T-helper 2 cell treated with Interferon-gamma antibody and Interleukin-4, amounts not matched to agents 5 μg/mL and 100 μg/mL, for 36 hours (primary cell): ENCODE measurements at regions not wholly inside any gene's neighbourhood (a gene's known extent, or its start where the extent isn't known, plus 50 kb on each side); places are given as distances from the start of the nearest gene placed in this dataset.

Experiments
- DNase-seq: peaks from one replicate; pipeline ENCODE4 v3.0.0; 2021; ENCODE audit warnings: low spot score
- H3K27ac Mint-ChIP-seq: one replicate; pipeline ENCODE4 v1.8.0; 2021; ENCODE audit warnings: mild to moderate bottlenecking, mixed read lengths
- H3K27me3 Mint-ChIP-seq: one replicate; pipeline ENCODE4 v1.8.0; 2021; ENCODE audit warnings: low read depth, mixed read lengths
- H3K36me3 Mint-ChIP-seq: one replicate; pipeline ENCODE4 v1.8.0; 2021; ENCODE audit warnings: low read depth, mixed read lengths
- H3K4me1 Mint-ChIP-seq: one replicate; pipeline ENCODE4 v1.8.0; 2021; ENCODE audit warnings: low read depth, mixed read lengths
- H3K4me3 Mint-ChIP-seq: one replicate; pipeline ENCODE4 v1.8.0; 2022; ENCODE audit warnings: mild to moderate bottlenecking, moderate library complexity, mixed read lengths
- H3K9me3 Mint-ChIP-seq: one replicate; pipeline ENCODE4 v1.8.0; 2021; ENCODE audit warnings: mixed read lengths

DNA sequence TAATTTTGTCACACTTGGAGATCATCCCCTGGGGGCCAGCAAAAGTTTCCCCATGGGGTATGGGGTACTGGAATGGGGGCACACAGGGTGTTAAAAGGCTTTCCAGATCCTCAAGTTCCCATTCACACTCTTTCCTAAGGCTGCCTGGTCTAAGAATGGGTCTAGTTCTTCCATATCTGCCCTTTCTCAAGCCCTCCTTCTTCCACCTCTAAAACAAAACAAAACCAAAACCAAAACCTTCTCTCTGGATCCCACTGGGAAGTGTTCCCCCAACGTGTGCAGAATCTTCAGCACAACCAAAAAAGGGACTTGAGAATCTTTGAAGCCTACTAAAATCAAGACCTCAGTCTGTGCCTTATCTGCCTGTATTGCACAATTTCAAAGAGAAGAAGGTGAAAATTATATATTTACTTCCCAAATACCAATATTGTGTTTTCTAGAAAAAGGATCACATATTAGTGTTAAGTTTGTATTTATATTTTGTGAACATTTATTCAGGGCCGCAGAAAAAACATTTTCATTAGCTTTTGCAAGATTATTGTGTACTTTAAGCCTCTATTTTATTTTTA is 207.2 kb upstream of the TCF4 start:
- H3K36me3 Mint-ChIP-seq: no peaks in the 10 kb centered on the region
- no peak overlapping the region for H3K4me3 Mint-ChIP-seq
- no peaks in the 10 kb centered on the region for H3K4me1 Mint-ChIP-seq
- H3K27ac Mint-ChIP-seq: no peak overlapping the region
- no peak for DNase-seq
- H3K9me3 Mint-ChIP-seq: no peaks in the 10 kb centered on the region
- H3K27me3 Mint-ChIP-seq: no peaks in the 10 kb centered on the region

DNA sequence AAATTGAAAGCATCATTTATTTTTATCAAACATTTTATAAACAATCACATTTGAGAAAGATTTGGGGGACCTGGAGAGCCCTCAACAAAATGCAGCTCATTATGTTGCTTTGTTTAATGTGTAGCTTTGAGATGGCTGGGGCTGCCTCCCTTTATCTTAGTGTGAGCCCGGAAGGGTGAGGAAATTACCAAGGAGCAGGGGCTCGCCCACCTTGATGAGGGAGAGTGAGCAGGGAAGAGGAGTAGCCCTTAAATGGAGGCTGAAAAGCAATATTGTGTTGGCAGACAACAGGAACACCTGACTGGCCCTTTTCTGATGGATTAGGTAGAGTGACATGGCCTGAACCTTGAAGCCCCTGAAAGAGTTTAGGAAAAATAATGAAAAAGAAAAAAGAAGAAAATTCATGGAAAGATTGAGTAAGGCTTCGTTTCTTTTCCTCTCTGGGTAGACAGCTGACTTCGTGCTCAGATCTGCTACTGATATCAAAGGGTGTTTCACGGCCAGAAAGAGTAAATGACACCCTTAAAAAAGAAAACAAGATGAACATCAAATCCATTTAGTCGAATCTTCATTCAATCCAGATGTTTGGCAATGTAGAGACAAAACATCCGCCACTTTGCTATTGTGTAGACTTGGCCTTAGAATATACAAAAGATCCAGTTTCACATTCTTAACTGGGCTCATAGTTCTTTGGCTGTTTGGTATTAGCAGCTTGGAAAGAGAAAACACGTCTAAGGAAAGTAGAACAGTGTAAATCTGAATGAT is 206.5 kb upstream of the TCF4 start:
- no peaks in the 10 kb centered on the region for H3K27me3 Mint-ChIP-seq
- no peak overlapping the region for H3K4me3 Mint-ChIP-seq
- no peaks in the 10 kb centered on the region for H3K4me1 Mint-ChIP-seq
- H3K36me3 Mint-ChIP-seq: no peaks in the 10 kb centered on the region
- H3K27ac Mint-ChIP-seq: no peak overlapping the region
- DNase-seq: no peak
- H3K9me3 Mint-ChIP-seq: no peaks in the 10 kb centered on the region

GRCh38 chr18:55790296-55790695 is 202.3 kb upstream of the TCF4 start:
- no peak for DNase-seq
- Mint-ChIP-seq H3K4me3 (no peak overlapping the region), H3K27me3 (no peaks in the 10 kb centered on the region)

GRCh38 chr18:55787536-55788073 is 199.6 kb upstream of the TCF4 start:
- no peak for DNase-seq

More at GRCh38 chr18:55790296-55790695, 202.3 kb upstream of the TCF4 start:
- no peak overlapping the region for H3K27ac Mint-ChIP-seq
- H3K36me3 Mint-ChIP-seq: no peaks in the 10 kb centered on the region
- peaks cover 4% of the 10 kb centered on the region for H3K9me3 Mint-ChIP-seq
- peaks cover 4% of the 10 kb centered on the region for H3K4me1 Mint-ChIP-seq

DNA sequence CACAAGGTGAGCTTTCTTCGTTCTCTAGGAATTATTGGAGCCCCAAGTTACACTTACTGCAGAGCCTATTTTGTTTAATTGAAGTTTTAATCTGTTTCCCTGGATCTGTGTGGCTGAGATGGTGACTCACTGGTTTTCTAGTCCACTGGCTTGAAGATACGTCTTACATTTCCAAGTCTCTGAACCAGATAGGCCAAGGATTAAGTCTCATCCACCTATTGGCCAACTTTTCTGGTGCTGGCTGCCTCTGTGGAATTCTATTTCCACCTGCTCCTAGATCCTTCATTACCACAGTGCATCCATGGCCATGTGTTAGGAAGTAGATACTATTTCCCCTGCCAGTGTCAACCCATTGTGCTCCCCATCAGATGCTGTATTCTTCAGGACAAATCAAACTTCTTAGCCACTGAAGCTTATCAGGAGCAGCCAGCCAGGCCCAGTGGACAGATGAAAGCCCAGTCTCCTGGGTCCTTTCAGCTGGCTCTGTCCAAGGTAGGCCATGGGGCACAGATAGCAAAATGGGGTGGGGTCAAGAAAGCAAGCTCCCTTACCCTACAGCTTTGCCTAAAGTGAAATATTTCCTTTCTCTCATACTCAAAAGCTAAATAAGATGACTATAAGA is 198.8 kb upstream of the TCF4 start:
- peaks cover 4% of the 10 kb centered on the region for H3K9me3 Mint-ChIP-seq
- H3K4me1 Mint-ChIP-seq: peaks cover 4% of the 10 kb centered on the region
- peaks cover 5% of the 10 kb centered on the region for H3K27me3 Mint-ChIP-seq
- no peak for DNase-seq
- H3K27ac Mint-ChIP-seq: no peak overlapping the region
- H3K36me3 Mint-ChIP-seq: no peaks in the 10 kb centered on the region
- H3K4me3 Mint-ChIP-seq: no peak overlapping the region

More at GRCh38 chr18:55787536-55788073, 199.6 kb upstream of the TCF4 start:
- Mint-ChIP-seq H3K4me1 (peaks cover 4% of the 10 kb centered on the region), H3K9me3 (peaks cover 4% of the 10 kb centered on the region), H3K27me3 (peaks cover 4% of the 10 kb centered on the region), H3K36me3 (no peaks in the 10 kb centered on the region), H3K27ac (no peak overlapping the region), H3K4me3 (no peak overlapping the region)

DNA sequence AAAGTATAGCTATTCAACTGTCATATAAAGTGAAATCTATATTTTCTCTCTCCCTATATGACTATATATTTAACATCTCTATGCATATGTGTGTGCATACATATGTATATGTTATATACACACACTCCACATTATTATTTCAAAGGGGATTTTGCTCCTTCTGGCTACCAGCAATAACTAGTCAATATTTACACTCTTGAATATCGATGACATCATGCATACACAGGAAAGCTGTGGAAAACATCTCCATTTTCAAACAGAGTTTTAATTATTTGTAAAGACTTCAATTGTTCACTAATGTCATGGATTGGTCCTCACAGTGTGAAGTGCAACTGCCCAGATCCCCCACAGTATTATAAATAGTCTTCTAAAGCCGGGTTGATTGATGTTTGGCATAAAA is 195.9 kb upstream of the TCF4 start:
- DNase-seq: no peak
- peaks cover 4% of the 10 kb centered on the region for H3K9me3 Mint-ChIP-seq
- H3K4me1 Mint-ChIP-seq: peaks cover 7% of the 10 kb centered on the region
- H3K4me3 Mint-ChIP-seq: no peak overlapping the region
- H3K36me3 Mint-ChIP-seq: no peaks in the 10 kb centered on the region
- H3K27ac Mint-ChIP-seq: no peak overlapping the region
- H3K27me3 Mint-ChIP-seq: peaks cover 30% of the 10 kb centered on the region

GRCh38 chr18:55781481-55781957 is 193.5 kb upstream of the TCF4 start:
- Mint-ChIP-seq H3K27me3 (peaks cover 45% of the 10 kb centered on the region), H3K27ac (no peak overlapping the region), H3K36me3 (no peaks in the 10 kb centered on the region), H3K4me1 (peaks cover 7% of the 10 kb centered on the region), H3K9me3 (no peaks in the 10 kb centered on the region), H3K4me3 (no peak overlapping the region)
- no peak for DNase-seq

DNA sequence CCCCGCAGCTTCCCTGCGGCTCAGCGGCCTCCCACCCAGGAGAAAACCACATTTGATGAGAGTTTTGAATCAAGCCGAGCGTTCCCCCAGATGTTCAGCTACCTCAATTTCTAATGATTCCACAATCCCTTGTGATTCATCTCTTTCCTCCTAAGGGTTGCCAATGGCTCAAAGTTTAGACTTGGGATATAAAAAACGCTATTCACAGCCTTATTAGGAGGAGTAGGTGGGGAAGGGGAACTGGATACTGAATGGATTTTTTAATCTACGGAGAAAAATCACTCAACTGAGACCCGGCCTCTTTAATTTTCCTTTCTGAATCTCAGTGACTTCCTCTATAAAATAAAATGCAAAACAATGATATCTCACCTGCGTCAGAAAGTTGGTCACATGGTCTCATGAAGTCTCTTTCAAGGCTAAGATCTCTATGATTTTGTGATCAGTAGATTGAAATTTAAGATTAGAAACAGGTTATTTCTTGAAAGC is 192.6 kb upstream of the TCF4 start:
- DNase-seq: no peak
- Mint-ChIP-seq H3K4me1 (peaks cover 7% of the 10 kb centered on the region), H3K4me3 (no peak overlapping the region), H3K27ac (no peak overlapping the region), H3K27me3 (peaks cover 47% of the 10 kb centered on the region), H3K9me3 (no peaks in the 10 kb centered on the region), H3K36me3 (no peaks in the 10 kb centered on the region)

DNA sequence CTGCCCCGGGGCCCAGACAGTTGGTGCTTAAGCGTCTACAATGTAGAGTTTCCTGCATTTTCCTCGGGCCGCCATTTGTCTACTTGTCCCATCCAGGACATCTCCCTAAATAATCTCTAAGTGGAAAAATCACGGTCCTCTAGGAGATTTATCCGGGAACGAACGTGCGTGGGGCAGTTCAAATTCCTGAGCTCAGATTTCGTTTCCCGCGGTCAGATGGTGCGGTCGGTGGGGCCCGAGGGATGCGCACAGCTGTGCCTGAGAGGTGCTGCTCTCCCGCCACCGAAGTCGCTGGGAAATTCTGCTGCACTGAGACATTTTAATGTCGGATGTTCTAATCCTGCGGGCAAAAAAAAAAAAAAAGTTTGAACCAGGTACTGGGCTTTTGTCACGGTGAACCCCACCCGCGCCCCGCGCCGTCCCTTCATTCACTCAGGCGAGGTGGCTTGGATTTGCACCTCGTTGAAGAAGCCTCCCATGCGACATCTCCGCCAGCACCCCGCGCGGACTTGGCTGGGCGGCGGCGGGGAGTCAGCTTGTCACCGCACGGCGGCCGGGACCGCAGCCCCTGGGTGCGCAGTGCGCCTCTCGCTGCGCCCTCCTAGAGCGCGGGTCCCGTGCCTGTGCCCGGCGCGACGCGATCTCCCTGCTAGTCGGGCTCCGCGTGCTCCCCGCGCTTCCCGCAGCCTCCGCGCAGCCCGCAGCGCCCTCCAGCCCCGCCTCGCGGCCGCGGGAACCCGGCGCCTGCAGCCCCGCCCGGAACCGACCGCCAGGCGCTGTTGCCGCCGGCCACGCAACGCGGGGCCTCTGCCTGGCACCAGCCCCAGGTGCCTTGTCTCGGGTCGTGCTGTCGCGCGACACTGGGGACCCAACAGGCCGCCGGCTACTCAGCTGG is 191.9 kb upstream of the TCF4 start:
- Mint-ChIP-seq H3K27me3 (peaks cover 47% of the 10 kb centered on the region), H3K4me3 (peak overlapping the region; percentile 56)

GRCh38 chr18:55778788-55779690 is 191.0 kb upstream of the TCF4 start:
- Mint-ChIP-seq H3K9me3 (no peaks in the 10 kb centered on the region), H3K27me3 (peaks cover 47% of the 10 kb centered on the region), H3K4me3 (peak overlapping the region; percentile 56), H3K4me1 (peaks cover 7% of the 10 kb centered on the region), H3K36me3 (no peaks in the 10 kb centered on the region), H3K27ac (no peak overlapping the region)
- DNase-seq: no peak

More for the DNA sequence above, 191.9 kb upstream of the TCF4 start:
- peaks cover 7% of the 10 kb centered on the region for H3K4me1 Mint-ChIP-seq
- no peak overlapping the region for H3K27ac Mint-ChIP-seq
- DNase-seq: no peak
- no peaks in the 10 kb centered on the region for H3K9me3 Mint-ChIP-seq
- H3K36me3 Mint-ChIP-seq: no peaks in the 10 kb centered on the region

- no peak for DNase-seq
- Mint-ChIP-seq H3K9me3 (no peaks in the 10 kb centered on the region), H3K4me1 (peaks cover 7% of the 10 kb centered on the region), H3K27ac (no peak overlapping the region), H3K27me3 (peaks cover 43% of the 10 kb centered on the region), H3K4me3 (no peak overlapping the region), H3K36me3 (no peaks in the 10 kb centered on the region)
These were observed 189.8 kb upstream of the TCF4 start for GRCh38 chr18:55777666-55778304.

DNA sequence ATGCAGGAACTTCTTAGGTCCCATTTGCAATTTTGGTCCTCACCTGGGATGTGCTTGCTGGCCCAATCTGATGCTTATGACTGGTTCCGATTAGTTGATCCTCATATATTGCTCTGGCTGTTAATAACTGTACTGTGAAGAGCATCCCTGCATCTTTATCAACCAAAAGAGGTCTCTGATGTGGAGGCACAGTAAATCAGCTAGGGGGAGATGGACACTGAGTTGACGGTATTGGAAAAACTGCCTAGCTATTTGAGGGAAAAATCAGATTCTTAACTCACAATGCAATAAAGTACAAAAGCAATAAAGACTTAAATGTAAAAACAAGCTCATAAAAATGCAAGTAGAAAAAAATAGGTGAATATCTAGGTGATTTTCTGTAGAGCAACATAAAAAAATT is 188.0 kb upstream of the TCF4 start:
- Mint-ChIP-seq H3K9me3 (no peaks in the 10 kb centered on the region), H3K4me3 (no peak overlapping the region), H3K4me1 (peaks cover 7% of the 10 kb centered on the region), H3K36me3 (no peaks in the 10 kb centered on the region), H3K27me3 (peaks cover 34% of the 10 kb centered on the region), H3K27ac (no peak overlapping the region)
- no peak for DNase-seq
